ENCODE measurements at regions not wholly inside any gene's neighbourhood (a gene's known extent, or its start where the extent isn't known, plus 50 kb on each side); places are given as distances from the start of the nearest gene placed in this dataset.
"Not testable (repeated sequence)": the region's sequence is repeated elsewhere in the genome, so short reads cannot be mapped to it uniquely, and the experiment has no call there.

GRCh38 chr10:8853048-8853447 lies 798.6 kb downstream of the GATA3 start:
- Histone ChIP-seq H3K4me3 (ENCODE audit: insufficient read depth, low read depth, low read length) (no peak overlapping the region), H3K36me3 (replicated peaks; ENCODE audit: control insufficient read depth, insufficient read depth, low read length) (no peaks in the 10 kb centered on the region), H3K27me3 (ENCODE audit: control insufficient read depth, insufficient read depth, low read length) (no peaks in the 10 kb centered on the region)
- no peak for DNase-seq

GRCh38 chr10:8868924-8869323 lies 814.4 kb downstream of the GATA3 start:
- H3K27me3 ChIP-seq (ENCODE audit: control insufficient read depth, insufficient read depth, low read length); H3K36me3 ChIP-seq (replicated peaks; ENCODE audit: control insufficient read depth, insufficient read depth, low read length); H3K4me3 ChIP-seq (ENCODE audit: insufficient read depth, low read depth, low read length); DNase-seq: not testable (repeated sequence)

- no peaks in the 10 kb centered on the region for H3K36me3 ChIP-seq (replicated peaks; ENCODE audit: control insufficient read depth, insufficient read depth, low read length)
- H3K4me3 ChIP-seq (ENCODE audit: insufficient read depth, low read depth, low read length) = no peak overlapping the region
- no peaks in the 10 kb centered on the region for H3K27me3 ChIP-seq (ENCODE audit: control insufficient read depth, insufficient read depth, low read length)
- no peak for DNase-seq
Observed at GRCh38 chr10:8873310-8873709, 818.8 kb downstream of the GATA3 start.

GRCh38 chr10:8874268-8874667 lies 819.8 kb downstream of the GATA3 start:
- no peak for DNase-seq
- H3K4me3 ChIP-seq (ENCODE audit: insufficient read depth, low read depth, low read length) = no peak overlapping the region
- H3K36me3 ChIP-seq (replicated peaks; ENCODE audit: control insufficient read depth, insufficient read depth, low read length) = no peaks in the 10 kb centered on the region
- no peaks in the 10 kb centered on the region for H3K27me3 ChIP-seq (ENCODE audit: control insufficient read depth, insufficient read depth, low read length)

- H3K27me3 ChIP-seq (ENCODE audit: control insufficient read depth, insufficient read depth, low read length) = no peaks in the 10 kb centered on the region
- H3K4me3 ChIP-seq (ENCODE audit: insufficient read depth, low read depth, low read length) = no peak overlapping the region
- no peak for DNase-seq
- H3K36me3 ChIP-seq (replicated peaks; ENCODE audit: control insufficient read depth, insufficient read depth, low read length) = no peaks in the 10 kb centered on the region
Observed at GRCh38 chr10:8874972-8875371, 820.5 kb downstream of the GATA3 start.

- DNase-seq = no peak
- Histone ChIP-seq H3K4me3 (ENCODE audit: insufficient read depth, low read depth, low read length) (no peak overlapping the region), H3K27me3 (ENCODE audit: control insufficient read depth, insufficient read depth, low read length) (no peaks in the 10 kb centered on the region), H3K36me3 (replicated peaks; ENCODE audit: control insufficient read depth, insufficient read depth, low read length) (no peaks in the 10 kb centered on the region)
Observed at GRCh38 chr10:8876171-8876570, 821.7 kb downstream of the GATA3 start.

GRCh38 chr10:8889538-8889937 lies 835.0 kb downstream of the GATA3 start:
- no peak overlapping the region for H3K4me3 ChIP-seq (ENCODE audit: insufficient read depth, low read depth, low read length)
- no peak for DNase-seq
- H3K27me3 ChIP-seq (ENCODE audit: control insufficient read depth, insufficient read depth, low read length) = no peaks in the 10 kb centered on the region
- H3K36me3 ChIP-seq (replicated peaks; ENCODE audit: control insufficient read depth, insufficient read depth, low read length) = no peaks in the 10 kb centered on the region

- Histone ChIP-seq H3K4me3 (ENCODE audit: insufficient read depth, low read depth, low read length) (no peak overlapping the region), H3K36me3 (replicated peaks; ENCODE audit: control insufficient read depth, insufficient read depth, low read length) (no peaks in the 10 kb centered on the region), H3K27me3 (ENCODE audit: control insufficient read depth, insufficient read depth, low read length) (no peaks in the 10 kb centered on the region)
- DNase-seq = no peak
Observed at GRCh38 chr10:8893102-8893501, 838.6 kb downstream of the GATA3 start.

- no peak for DNase-seq
- no peaks in the 10 kb centered on the region for H3K36me3 ChIP-seq (replicated peaks; ENCODE audit: control insufficient read depth, insufficient read depth, low read length)
- H3K4me3 ChIP-seq (ENCODE audit: insufficient read depth, low read depth, low read length) = no peak overlapping the region
- no peaks in the 10 kb centered on the region for H3K27me3 ChIP-seq (ENCODE audit: control insufficient read depth, insufficient read depth, low read length)
Observed at GRCh38 chr10:8894148-8894547, 839.7 kb downstream of the GATA3 start.

GRCh38 chr10:8897769-8898168 lies 843.3 kb downstream of the GATA3 start:
- Histone ChIP-seq H3K4me3 (ENCODE audit: insufficient read depth, low read depth, low read length) (no peak overlapping the region), H3K36me3 (replicated peaks; ENCODE audit: control insufficient read depth, insufficient read depth, low read length) (no peaks in the 10 kb centered on the region), H3K27me3 (ENCODE audit: control insufficient read depth, insufficient read depth, low read length) (no peaks in the 10 kb centered on the region)
- DNase-seq = no peak

- Histone ChIP-seq H3K27me3 (ENCODE audit: control insufficient read depth, insufficient read depth, low read length) (no peaks in the 10 kb centered on the region), H3K36me3 (replicated peaks; ENCODE audit: control insufficient read depth, insufficient read depth, low read length) (no peaks in the 10 kb centered on the region)
- DNase-seq = no peak
Observed at GRCh38 chr10:8898745-8899330, 844.4 kb downstream of the GATA3 start.

GRCh38 chr10:8902926-8903325 lies 848.4 kb downstream of the GATA3 start:
- no peak for DNase-seq
- no peaks in the 10 kb centered on the region for H3K36me3 ChIP-seq (replicated peaks; ENCODE audit: control insufficient read depth, insufficient read depth, low read length)
- no peaks in the 10 kb centered on the region for H3K27me3 ChIP-seq (ENCODE audit: control insufficient read depth, insufficient read depth, low read length)
- H3K4me3 ChIP-seq (ENCODE audit: insufficient read depth, low read depth, low read length) = no peak overlapping the region

More at GRCh38 chr10:8898745-8899330, 844.4 kb downstream of the GATA3 start:
- no peak overlapping the region for H3K4me3 ChIP-seq (ENCODE audit: insufficient read depth, low read depth, low read length)

GRCh38 chr10:8908013-8908412 lies 853.5 kb downstream of the GATA3 start:
- no peak for DNase-seq
- no peaks in the 10 kb centered on the region for H3K36me3 ChIP-seq (replicated peaks; ENCODE audit: control insufficient read depth, insufficient read depth, low read length)
- H3K27me3 ChIP-seq (ENCODE audit: control insufficient read depth, insufficient read depth, low read length) = no peaks in the 10 kb centered on the region
- no peak overlapping the region for H3K4me3 ChIP-seq (ENCODE audit: insufficient read depth, low read depth, low read length)

GRCh38 chr10:8910314-8910713 lies 855.8 kb downstream of the GATA3 start:
- no peaks in the 10 kb centered on the region for H3K36me3 ChIP-seq (replicated peaks; ENCODE audit: control insufficient read depth, insufficient read depth, low read length)
- DNase-seq = no peak
- no peak overlapping the region for H3K4me3 ChIP-seq (ENCODE audit: insufficient read depth, low read depth, low read length)
- no peaks in the 10 kb centered on the region for H3K27me3 ChIP-seq (ENCODE audit: control insufficient read depth, insufficient read depth, low read length)

- H3K36me3 ChIP-seq (replicated peaks; ENCODE audit: control insufficient read depth, insufficient read depth, low read length) = no peaks in the 10 kb centered on the region
- no peak for DNase-seq
- no peak overlapping the region for H3K4me3 ChIP-seq (ENCODE audit: insufficient read depth, low read depth, low read length)
- no peaks in the 10 kb centered on the region for H3K27me3 ChIP-seq (ENCODE audit: control insufficient read depth, insufficient read depth, low read length)
Observed at GRCh38 chr10:8911032-8911431, 856.5 kb downstream of the GATA3 start.

GRCh38 chr10:8912108-8912507 lies 857.6 kb downstream of the GATA3 start:
- DNase-seq = peak; percentile 6
- Histone ChIP-seq H3K36me3 (replicated peaks; ENCODE audit: control insufficient read depth, insufficient read depth, low read length) (no peaks in the 10 kb centered on the region), H3K4me3 (ENCODE audit: insufficient read depth, low read depth, low read length) (no peak overlapping the region), H3K27me3 (ENCODE audit: control insufficient read depth, insufficient read depth, low read length) (no peaks in the 10 kb centered on the region)
